BE2C (cell line): ENCODE measurements at regions not wholly inside any gene's neighbourhood (a gene's known extent, or its start where the extent isn't known, plus 50 kb on each side); places are given as distances from the start of the nearest gene placed in this dataset.

ENCODE experiments used
- DNase-seq: peaks from one replicate; pipeline ENCODE4 v3.0.0-alpha.2; 2020
- H3K27me3 ChIP-seq: fragments of 250-450 bp; sonication (Bioruptor Pico); 2 replicates; pipeline ENCODE4 v1.5.1; 2020; ENCODE audit warnings: mild to moderate bottlenecking
- H3K36me3 ChIP-seq: fragments of 250-450 bp; sonication (Bioruptor Pico); 2 replicates; pipeline ENCODE4 v1.5.1; 2020; ENCODE audit warnings: mild to moderate bottlenecking
- H3K4me1 ChIP-seq: fragments of 250-450 bp; sonication (Bioruptor Pico); 2 replicates; pipeline ENCODE4 v1.5.1; 2020
- H3K4me3 ChIP-seq: 2 replicates; pipeline ENCODE4 v1.5.1; 2011; ENCODE audit warnings: low read depth, low read length
- H3K9me3 ChIP-seq: fragments of 250-450 bp; sonication (Bioruptor Pico); 2 replicates; pipeline ENCODE4 v1.5.1; 2020
- TF ChIP-seq, protein P1 (sequence below): IDR thresholded peaks from 2 replicates; pipeline ENCODE4 v1.5.1; 2012; ENCODE audit warnings: mild to moderate bottlenecking, low read depth, low read length

DNA sequence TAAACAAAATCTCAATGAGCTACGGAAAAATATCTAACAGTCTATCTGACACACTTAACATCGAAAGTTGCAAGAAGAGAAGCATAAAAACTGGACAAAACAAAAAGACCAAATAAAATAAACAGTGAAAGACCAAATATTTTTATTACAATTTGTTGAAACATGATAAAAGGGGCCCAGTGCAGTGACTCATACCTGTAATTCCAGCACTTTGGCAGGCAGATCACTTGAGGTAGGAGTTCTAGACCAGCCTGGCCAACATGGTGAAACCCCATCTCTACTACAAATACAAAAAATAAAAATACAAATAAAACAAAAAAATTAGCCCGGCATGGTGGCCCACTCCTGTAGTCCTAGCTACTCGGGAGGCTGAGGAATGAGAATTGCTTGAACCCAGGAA, 914.0 kb upstream of the ALCAM start:
- DNase-seq: no peak
- no peaks in the 10 kb centered on the region for H3K9me3 ChIP-seq
- H3K4me3 ChIP-seq: no peak overlapping the region
- no peaks in the 10 kb centered on the region for H3K36me3 ChIP-seq
- TF ChIP-seq, protein P1, sequence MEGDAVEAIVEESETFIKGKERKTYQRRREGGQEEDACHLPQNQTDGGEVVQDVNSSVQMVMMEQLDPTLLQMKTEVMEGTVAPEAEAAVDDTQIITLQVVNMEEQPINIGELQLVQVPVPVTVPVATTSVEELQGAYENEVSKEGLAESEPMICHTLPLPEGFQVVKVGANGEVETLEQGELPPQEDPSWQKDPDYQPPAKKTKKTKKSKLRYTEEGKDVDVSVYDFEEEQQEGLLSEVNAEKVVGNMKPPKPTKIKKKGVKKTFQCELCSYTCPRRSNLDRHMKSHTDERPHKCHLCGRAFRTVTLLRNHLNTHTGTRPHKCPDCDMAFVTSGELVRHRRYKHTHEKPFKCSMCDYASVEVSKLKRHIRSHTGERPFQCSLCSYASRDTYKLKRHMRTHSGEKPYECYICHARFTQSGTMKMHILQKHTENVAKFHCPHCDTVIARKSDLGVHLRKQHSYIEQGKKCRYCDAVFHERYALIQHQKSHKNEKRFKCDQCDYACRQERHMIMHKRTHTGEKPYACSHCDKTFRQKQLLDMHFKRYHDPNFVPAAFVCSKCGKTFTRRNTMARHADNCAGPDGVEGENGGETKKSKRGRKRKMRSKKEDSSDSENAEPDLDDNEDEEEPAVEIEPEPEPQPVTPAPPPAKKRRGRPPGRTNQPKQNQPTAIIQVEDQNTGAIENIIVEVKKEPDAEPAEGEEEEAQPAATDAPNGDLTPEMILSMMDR: no peak
- no peaks in the 10 kb centered on the region for H3K27me3 ChIP-seq
- H3K4me1 ChIP-seq: no peaks in the 10 kb centered on the region

DNA sequence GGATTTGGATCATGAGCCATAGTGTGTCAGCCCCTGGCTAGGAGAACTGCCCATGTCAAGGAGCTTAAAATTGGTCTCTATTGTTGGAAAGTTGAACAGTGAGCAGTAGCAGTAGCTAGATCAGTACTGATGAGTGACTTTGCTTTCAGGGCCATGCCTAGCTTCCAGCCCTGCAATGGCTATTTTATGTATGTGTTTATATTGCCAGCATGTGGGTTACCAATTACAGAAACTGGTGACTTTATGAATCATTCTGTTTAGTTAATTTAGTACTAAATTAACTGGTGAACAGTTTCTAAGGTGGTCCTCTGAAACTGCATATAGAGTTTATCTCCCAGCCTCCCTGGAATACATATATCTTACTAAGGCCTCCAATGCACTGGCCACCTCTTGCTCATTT, 908.1 kb upstream of the ALCAM start:
- Histone ChIP-seq H3K4me1 (peaks cover 7% of the 10 kb centered on the region), H3K9me3 (no peaks in the 10 kb centered on the region), H3K27me3 (no peaks in the 10 kb centered on the region), H3K36me3 (no peaks in the 10 kb centered on the region), H3K4me3 (no peak overlapping the region)
- no peak for DNase-seq
- TF ChIP-seq, protein P1: no peak

DNA sequence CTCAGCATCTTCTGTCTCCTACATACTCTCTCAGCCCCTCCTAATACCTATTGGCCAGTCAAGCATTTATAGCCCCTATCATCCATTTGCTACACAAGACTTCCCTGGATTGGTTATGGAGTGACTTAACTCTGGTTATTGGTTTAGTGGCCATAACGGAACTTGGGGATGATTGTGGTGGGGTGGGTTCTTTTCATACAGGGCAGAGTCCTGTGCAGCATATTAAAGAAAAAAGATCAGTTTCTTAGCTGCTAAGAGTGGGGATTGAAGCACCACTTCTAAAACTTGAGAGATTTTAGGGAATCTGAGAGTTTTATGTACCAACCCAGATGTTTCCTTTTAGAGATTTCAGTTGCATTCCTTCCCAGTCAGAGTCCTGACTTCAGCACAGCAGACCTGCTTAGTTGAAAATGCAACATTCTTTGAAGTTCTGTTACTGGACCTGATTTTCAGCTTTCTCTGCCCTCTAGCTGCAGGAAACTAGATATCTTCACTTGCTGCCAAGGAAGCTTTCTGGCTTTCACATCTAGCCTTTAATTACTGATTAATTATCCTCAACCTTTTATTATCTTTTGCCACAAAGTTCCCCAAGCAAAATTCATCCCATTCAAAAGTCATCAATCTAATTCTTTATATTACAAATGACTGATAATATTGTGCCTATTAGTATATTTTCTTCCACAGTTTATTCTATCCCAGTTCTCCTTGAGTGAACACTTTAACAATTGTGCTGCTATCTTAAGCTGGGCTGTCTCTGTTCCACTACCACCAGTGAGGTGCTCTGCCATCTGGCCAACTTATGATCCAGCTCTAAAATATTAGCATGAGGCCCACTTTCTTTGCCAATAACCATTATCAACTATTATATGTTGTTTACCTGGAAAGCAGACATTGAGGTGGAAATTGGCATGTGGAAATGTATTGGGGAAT, 906.0 kb upstream of the ALCAM start:
- Histone ChIP-seq H3K4me3 (no peak overlapping the region), H3K9me3 (no peaks in the 10 kb centered on the region), H3K4me1 (peaks cover 7% of the 10 kb centered on the region), H3K36me3 (no peaks in the 10 kb centered on the region), H3K27me3 (no peaks in the 10 kb centered on the region)
- no peak for DNase-seq
- TF ChIP-seq, protein P1: peak; percentile 65

DNA sequence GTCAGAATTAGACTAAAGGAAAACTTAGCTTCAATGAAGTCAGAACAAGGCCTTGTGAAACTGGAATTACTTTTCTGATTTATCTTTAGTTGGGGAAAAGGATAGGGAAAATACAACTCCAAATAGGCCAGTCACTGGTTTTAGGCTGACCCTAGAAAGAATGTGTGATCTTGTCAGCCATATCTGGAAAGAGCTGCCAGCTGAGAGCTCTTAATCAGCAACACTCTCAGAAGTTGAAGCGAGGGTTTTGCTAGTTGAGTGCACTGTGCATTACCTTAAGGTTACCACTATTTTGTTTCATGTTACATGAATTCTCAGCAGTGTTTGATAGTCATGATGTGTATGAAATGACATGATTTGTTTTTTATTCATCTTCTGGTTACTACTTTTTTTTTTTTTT, 905.3 kb upstream of the ALCAM start:
- Histone ChIP-seq H3K27me3 (no peaks in the 10 kb centered on the region), H3K4me3 (no peak overlapping the region), H3K4me1 (peaks cover 7% of the 10 kb centered on the region), H3K9me3 (no peaks in the 10 kb centered on the region), H3K36me3 (no peaks in the 10 kb centered on the region)
- DNase-seq: no peak
- TF ChIP-seq, protein P1: no peak

DNA sequence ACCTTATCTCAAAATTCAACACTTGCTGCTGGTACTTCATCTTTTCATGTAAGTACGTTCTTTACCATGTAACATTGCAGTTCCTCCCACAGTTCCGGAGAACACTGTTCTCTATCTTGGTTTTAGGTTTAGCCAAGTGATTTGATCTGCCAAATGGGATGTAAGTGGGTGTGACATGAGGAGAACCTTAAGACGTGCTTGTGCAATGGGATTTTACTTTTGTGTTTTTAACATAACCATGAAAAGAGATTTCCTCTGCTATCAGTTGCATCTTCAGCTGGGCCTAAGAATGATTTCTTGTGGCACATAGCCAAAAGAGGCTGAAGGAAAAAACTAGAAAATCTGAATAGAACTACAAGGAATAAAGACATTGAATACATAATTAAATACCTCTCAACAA, 894.5 kb upstream of the ALCAM start:
- H3K9me3 ChIP-seq: no peaks in the 10 kb centered on the region; the same call in 1 of the 2 replicates
- H3K4me3 ChIP-seq: no peak overlapping the region
- H3K36me3 ChIP-seq: no peaks in the 10 kb centered on the region
- TF ChIP-seq, protein P1: no peak
- DNase-seq: no peak
- H3K27me3 ChIP-seq: no peaks in the 10 kb centered on the region
- no peaks in the 10 kb centered on the region; the same call in 1 of the 2 replicates for H3K4me1 ChIP-seq

DNA sequence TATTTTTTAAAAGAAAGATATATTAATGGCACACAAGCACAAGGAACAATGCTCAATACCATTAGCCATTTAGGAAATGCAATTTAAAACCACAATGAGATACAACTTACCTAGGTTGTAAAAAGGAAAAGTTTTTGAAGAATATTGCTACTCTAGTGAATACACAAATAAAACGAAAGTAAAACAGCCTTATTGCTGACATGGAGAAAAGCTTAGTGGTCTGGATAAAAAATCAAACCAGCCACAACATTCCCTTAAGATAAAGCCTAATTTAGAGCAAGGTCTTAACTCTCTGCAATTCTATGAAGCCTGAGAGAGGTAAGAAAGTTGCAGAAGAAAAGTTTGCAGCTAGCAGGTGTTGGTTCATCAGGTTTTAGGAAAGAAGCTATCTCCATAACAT, 892.7 kb upstream of the ALCAM start:
- DNase-seq: no peak
- TF ChIP-seq, protein P1: no peak
- H3K4me3 ChIP-seq: no peak overlapping the region
- H3K4me1 ChIP-seq: no peaks in the 10 kb centered on the region; the same call in 1 of the 2 replicates
- no peaks in the 10 kb centered on the region for H3K36me3 ChIP-seq
- H3K27me3 ChIP-seq: no peaks in the 10 kb centered on the region
- H3K9me3 ChIP-seq: no peaks in the 10 kb centered on the region; the same call in 1 of the 2 replicates
